ENCODE measurements at regions not wholly inside any gene's neighbourhood (a gene's known extent, or its start where the extent isn't known, plus 50 kb on each side); places are given as distances from the start of the nearest gene placed in this dataset.

DNA sequence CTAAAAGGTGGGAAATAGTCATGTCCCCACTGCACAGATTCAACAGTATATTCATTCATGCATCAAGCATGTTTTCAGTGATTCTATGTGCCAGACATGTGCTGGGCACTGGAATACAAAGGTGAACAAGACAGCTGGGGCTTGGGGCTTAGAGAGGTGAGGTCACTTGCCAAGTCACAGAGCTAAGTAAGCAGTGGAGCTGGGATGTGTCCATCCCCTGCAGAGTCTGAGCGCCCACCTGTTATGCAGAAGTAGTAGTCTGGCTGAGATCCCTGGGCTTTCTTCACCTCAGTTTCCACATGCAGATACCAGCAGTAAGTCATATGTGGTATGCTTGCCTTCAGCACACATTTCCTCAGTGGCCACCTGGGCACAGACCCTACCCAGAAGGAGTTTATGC, 263.8 kb downstream of the DHX35 start:
- DNase-seq, result no peak

- no peak for DNase-seq
Measured at GRCh38 chr20:39225536-39225935, 263.4 kb downstream of the DHX35 start.

DNA sequence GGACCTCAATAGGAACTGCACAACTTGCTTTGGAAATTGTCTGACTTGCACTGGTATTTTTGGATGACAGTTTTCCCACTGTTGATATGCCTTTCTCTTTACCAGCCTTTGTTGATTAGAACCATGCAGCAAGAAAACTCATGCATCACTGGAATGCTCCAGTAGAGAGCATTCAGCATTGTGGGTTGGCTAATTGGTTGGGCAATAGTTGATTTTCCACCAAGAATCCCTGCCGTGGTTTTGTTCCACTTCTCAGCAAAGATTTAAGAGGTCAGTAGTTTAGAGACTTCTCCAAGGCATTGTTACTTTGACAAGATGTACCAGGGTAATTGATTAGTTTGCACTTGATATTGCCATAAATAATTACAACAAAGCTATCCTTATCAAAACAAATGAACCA, 260.0 kb downstream of the DHX35 start:
- DNase-seq, result no peak

DNA sequence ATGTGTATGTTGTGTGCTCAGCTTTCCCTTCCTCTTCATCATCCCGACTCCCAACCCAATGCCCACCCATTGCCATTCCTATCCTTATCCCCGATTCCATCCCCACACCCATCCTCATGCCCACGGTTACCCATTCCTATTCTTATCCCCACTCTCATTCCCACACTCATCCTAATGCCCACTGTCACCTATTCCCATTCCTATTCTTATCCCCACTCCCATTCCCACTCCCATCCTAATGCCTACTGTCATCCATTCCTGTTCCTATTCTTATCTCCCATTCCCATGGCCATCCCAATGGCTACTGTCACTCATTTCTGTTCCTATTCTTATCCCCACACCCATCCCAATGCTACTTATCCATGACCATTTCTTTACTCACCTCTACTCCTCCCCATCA, 254.1 kb downstream of the DHX35 start:
- DNase-seq, result no peak

- no peak for DNase-seq
Measured at GRCh38 chr20:39214828-39215227, 252.7 kb downstream of the DHX35 start.

- no peak for DNase-seq
Measured at GRCh38 chr20:39213476-39214145, 251.5 kb downstream of the DHX35 start.

- no peak for DNase-seq
Measured at GRCh38 chr20:39211060-39211748, 249.1 kb downstream of the DHX35 start.

GRCh38 chr20:39210341-39211036, 248.3 kb downstream of the DHX35 start:
- DNase-seq, result no peak

DNA sequence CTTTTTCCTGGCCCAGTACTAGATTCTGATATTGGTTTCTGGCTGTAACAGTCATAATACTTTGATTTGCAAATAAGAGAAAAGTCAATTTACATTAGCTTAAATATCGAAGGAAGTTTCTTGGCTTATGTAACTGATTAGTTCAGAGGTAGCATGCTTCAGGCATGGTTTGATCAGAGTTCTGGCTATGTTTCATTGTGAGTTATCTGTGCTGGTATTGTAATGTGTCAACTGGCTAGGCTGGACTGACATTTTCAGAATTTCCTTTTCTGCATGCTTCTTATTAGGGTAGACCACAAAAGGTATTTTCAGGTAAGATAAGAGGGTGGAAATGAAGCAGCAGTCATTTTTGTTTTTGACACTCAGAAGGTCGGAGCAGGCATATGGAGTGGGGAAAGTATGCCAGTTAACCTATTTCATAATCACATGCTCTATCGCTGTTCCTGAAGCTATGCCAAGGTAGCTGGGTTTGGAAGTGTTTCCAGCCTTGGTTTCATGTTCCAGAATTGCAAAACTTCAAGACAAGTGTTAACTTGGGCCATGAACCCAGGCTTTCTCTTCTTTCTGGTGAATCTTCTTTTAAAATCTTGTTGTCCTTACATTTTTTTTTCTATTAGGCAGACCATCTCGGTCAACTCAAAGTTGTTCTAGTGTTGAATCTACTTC, 244.9 kb downstream of the DHX35 start:
- no peak for DNase-seq

- DNase-seq, result no peak
Measured at GRCh38 chr20:39195582-39196021, 233.5 kb downstream of the DHX35 start.

DNA sequence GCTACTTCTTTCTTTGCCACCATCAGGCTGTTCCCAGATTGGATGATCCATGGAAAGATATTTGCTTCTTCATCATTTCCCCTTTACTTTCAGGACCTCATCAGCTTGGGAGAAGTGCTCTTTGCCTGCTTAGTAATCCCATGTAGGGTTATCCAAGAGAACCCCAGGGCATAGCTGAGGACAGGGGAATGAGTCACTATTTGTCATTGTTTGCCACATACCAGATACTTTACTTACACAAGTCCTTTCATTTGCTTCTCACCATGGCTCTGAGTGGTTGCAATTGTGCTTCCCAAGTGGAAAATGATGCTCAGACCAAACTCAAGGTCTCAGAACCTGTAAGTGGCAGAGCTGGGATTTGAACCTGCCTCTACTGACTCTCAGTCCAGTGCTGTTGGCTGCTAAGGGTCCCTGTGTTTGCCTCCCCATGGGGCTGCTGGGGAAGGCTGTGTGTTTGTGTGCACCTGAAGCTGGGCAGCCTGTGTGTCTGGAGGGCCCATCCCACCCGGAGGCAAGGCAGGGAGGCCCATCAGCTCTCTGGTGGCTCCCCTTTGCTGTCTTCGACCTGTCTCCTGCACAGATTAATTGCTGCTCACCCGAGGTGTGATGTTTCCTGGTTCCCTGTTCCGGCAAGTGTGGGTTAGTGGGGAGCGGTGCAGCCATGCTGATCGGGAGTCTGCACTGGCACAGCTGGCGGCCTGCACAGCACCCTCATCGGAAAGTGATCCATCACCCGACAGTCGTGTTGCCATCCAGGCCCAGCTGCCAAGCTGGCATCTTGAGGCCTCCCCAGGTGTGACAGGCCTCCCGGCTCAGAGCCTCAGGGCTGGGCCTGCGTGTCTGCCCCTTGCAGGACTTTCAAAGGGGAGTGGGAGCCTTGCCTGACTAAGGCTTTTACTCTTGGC, 228.8 kb downstream of the DHX35 start:
- DNase-seq, result no peak

DNA sequence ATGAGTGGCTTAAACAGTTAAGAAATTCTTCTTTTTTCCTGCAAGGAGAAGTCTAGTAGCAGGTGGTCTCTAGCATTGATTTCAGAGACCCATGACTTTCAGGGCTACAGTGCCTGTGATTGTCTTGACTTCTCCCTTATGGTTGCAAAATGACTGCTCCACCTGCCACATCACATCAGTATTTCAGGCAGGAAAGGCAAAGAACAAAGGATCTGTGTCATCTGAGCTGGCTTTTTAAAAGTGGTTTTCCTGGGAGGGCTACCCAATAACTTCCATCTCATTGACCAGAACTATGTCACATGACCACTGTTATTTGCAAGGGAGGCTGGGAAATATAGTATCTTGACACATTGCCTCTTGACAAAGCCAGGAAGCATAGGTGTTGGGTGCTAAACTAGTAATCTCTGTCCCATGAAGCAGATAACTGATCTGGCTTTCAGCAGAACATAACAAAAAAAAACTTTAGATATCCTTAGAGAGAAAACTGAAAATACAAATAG, 226.2 kb downstream of the DHX35 start:
- no peak for DNase-seq

- DNase-seq, result no peak
Measured at GRCh38 chr20:39181490-39181889, 219.3 kb downstream of the DHX35 start.

DNA sequence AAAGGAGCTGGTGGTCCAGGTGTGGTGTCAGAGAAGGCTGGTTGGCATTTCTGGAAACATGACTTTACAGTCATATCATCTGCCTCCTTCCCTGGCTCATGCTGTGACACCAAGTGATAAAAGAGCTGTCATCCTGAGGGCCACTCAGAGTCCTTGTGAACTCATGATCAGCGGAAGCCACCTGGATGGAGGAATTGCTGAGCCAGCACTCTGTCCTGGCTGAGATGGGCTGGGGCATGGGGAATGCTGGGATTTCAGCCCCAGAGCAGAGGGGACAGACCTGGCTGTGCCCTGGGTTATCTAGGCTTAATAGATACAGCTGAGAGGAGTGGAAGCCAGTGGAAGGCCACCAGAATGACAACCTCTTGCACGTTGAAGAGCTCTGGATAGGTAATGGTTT, 214.3 kb downstream of the DHX35 start:
- peak; percentile 44 for DNase-seq

GRCh38 chr20:39170896-39171463, 208.8 kb downstream of the DHX35 start:
- no peak for DNase-seq

DNA sequence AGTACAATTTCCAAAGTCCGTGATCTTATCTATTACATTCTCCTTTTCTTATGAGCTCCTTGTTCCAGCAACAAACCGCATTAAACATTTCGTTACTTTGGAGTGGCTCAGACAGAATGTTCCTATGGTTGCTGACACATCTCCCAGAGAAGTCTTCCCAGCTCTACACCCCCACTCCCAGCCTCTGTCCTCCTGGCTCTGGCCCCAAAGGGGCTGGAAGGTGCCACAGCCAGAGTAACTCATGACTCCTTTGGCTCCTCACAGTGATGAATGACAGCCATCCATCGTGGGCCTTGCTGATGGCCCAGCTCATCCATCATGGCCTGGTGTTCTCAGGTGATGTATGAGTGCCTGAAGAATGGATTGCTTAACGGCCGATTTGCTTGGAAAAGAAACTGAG, 203.0 kb downstream of the DHX35 start:
- DNase-seq, result no peak

DNA sequence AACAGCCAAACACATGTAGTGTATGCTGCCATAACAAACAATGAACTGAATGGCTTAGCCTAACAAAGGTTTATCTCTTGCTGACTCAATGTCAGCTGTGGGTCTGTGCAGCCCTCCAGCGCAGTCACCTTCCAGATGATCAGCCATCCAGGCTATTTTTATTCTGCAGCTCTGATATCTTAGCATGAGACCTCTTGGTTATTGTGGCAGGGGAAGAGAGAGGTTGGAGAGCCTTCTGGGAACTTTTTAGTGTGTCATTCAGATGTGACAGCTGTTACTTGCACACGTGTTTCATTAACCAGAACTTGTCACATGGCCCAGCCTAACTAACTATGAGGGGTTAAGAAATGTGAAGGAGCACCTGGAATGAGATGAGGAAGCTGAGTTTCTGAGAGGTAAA, 202.5 kb downstream of the DHX35 start:
- DNase-seq, result no peak

GRCh38 chr20:39163993-39164392, 201.8 kb downstream of the DHX35 start:
- DNase-seq, result no peak

DNA sequence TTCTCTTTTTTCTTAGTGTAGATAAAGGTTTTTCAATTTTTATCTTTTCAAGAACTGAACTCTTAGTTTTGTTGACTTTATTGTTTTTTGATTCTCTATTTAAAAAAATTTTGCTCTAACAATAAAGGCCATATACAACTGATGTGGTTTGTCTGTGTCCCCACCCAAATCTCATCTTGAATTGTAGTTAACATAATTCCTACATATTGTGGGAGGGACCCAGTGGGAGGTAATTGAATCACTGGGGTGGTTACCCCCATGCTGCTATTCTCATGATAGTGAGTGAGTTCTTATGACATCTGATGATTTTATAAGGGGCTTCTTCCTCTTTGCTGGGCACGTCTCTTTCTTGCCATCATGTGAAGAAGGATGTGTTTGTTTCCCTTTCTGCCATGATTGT, 199.8 kb downstream of the DHX35 start:
- no peak for DNase-seq

- no peak for DNase-seq
Measured at GRCh38 chr20:39155971-39156370, 193.8 kb downstream of the DHX35 start.

DNA sequence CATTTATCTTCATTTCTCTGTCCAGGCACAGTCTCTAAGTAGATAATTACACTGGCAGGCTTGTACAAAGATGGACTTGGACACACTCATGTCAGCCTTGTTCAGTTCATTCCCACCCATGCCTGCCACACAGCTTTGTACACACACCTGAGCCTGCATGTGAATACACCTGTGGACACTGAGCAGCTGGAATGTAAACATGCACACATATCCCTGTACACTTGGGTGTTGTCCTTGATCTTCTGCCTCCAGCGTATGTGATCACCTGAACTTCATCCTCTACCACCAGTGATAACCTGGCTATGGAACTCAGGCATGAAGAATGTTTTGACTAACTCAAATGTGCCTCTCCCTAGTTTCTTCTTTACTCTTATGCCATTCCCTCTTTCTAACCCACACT, 190.6 kb downstream of the DHX35 start:
- DNase-seq, result no peak

DNA sequence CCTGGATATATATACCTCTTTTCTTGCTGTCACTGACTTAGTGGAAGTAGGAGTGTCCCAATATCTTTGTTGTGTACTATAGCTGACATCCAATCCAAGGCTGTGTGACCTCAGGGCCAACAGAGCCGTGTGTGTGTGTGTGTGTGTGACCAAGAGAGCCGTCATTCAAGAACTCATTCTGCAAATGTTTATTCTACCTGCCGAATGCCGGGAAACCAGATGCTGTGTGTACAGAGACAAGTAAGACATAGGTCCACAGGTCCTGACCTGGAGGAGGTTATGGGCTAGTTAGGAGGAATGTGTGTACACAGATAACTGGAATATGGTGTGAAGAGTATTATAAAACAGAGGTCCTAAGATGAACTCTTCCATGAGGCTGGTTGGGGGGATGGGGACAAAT, 190.0 kb downstream of the DHX35 start:
- DNase-seq, result peak; percentile 42
